ENCODE measurements at regions not wholly inside any gene's neighbourhood (a gene's known extent, or its start where the extent isn't known, plus 50 kb on each side); places are given as distances from the start of the nearest gene placed in this dataset.

- H3K4me3 ChIP-seq, result no peak overlapping the region
- intact Hi-C loops (cut with DNase I; ENCODE audit: low total_unique reads), result no loop called here
- WGBS, 5 donors, result 75 to 85% (median 82%) methylated on average over 4 of the region's 4 CpGs
Observed at GRCh38 chr16:61390965-61391637, 645.1 kb downstream of the CDH8 start.

GRCh38 chr16:61385392-61386071 lies 650.7 kb downstream of the CDH8 start:
- H3K36me3 ChIP-seq, result no peaks in the 10 kb centered on the region
- no peaks in the 10 kb centered on the region for H3K9me3 ChIP-seq
- no peak overlapping the region for H3K27ac ChIP-seq
- no peaks in the 10 kb centered on the region for H3K4me1 ChIP-seq
- no peaks in the 10 kb centered on the region for H3K27me3 ChIP-seq
- intact Hi-C loops (cut with DNase I; ENCODE audit: low total_unique reads), result no loop called here
- H3K4me3 ChIP-seq, result no peak overlapping the region
- TF ChIP-seq POLR2AphosphoS5 (IDR thresholded peaks at IDR 0.05) (no peak), POLR2A (IDR thresholded peaks at IDR 0.05) (no peak), EP300 (IDR thresholded peaks at IDR 0.05) (no peak)
- DNase-seq, result no peak
- 65 to 83% (median 80%) methylated on average over 12 of the region's 12 CpGs for WGBS, 5 donors

More at GRCh38 chr16:61390965-61391637, 645.1 kb downstream of the CDH8 start:
- DNase-seq, result no peak
- Histone ChIP-seq H3K27me3 (no peaks in the 10 kb centered on the region), H3K4me1 (no peaks in the 10 kb centered on the region), H3K36me3 (no peaks in the 10 kb centered on the region), H3K9me3 (no peaks in the 10 kb centered on the region), H3K27ac (no peak overlapping the region)
- TF ChIP-seq EP300 (IDR thresholded peaks at IDR 0.05) (no peak), CTCF (IDR thresholded peaks at IDR 0.05) (no peak), POLR2A (IDR thresholded peaks at IDR 0.05) (no peak), POLR2AphosphoS5 (IDR thresholded peaks at IDR 0.05) (no peak)

GRCh38 chr16:61382435-61382834 lies 653.8 kb downstream of the CDH8 start:
- H3K4me3 ChIP-seq, result no peak overlapping the region
- peaks cover 0 to 4% (median 0%) of the 10 kb centered on the region in 4 donors for H3K9me3 ChIP-seq
- H3K4me1 ChIP-seq, result no peaks in the 10 kb centered on the region
- H3K36me3 ChIP-seq, result no peaks in the 10 kb centered on the region
- intact Hi-C loops (cut with DNase I; ENCODE audit: low total_unique reads), result no loop called here
- no peak for DNase-seq
- H3K27me3 ChIP-seq, result no peaks in the 10 kb centered on the region
- TF ChIP-seq EP300 (IDR thresholded peaks at IDR 0.05) (no peak), POLR2AphosphoS5 (IDR thresholded peaks at IDR 0.05) (no peak), POLR2A (IDR thresholded peaks at IDR 0.05) (no peak), CTCF (IDR thresholded peaks at IDR 0.05) (no peak)
- no peak overlapping the region for H3K27ac ChIP-seq

- H3K27ac ChIP-seq, result no peak overlapping the region
- no peaks in the 10 kb centered on the region for H3K27me3 ChIP-seq
- H3K4me1 ChIP-seq, result no peaks in the 10 kb centered on the region
- 69 to 88% (median 81%) methylated on average over 2 of the region's 2 CpGs for WGBS, 5 donors
- DNase-seq, result no peak
- H3K36me3 ChIP-seq, result no peaks in the 10 kb centered on the region
- H3K4me3 ChIP-seq, result no peak overlapping the region
- peaks cover 0 to 4% (median 0%) of the 10 kb centered on the region in 4 donors for H3K9me3 ChIP-seq
- intact Hi-C loops (cut with DNase I; ENCODE audit: low total_unique reads), result no loop called here
- no peak for TF ChIP-seq POLR2A (IDR thresholded peaks at IDR 0.05)
- no peak for TF ChIP-seq CTCF (IDR thresholded peaks at IDR 0.05)
- no peak for TF ChIP-seq POLR2AphosphoS5 (IDR thresholded peaks at IDR 0.05)
- TF ChIP-seq EP300 (IDR thresholded peaks at IDR 0.05), result no peak
Observed at GRCh38 chr16:61379311-61379710, 656.9 kb downstream of the CDH8 start.

GRCh38 chr16:61374071-61374470 lies 662.2 kb downstream of the CDH8 start:
- no peaks in the 10 kb centered on the region for H3K4me1 ChIP-seq
- H3K27me3 ChIP-seq, result no peaks in the 10 kb centered on the region
- intact Hi-C loops (cut with DNase I; ENCODE audit: low total_unique reads), result no loop called here
- no peak for DNase-seq
- no peak overlapping the region for H3K4me3 ChIP-seq
- H3K27ac ChIP-seq, result no peak overlapping the region
- TF ChIP-seq POLR2AphosphoS5 (IDR thresholded peaks at IDR 0.05) (no peak), POLR2A (IDR thresholded peaks at IDR 0.05) (no peak), CTCF (IDR thresholded peaks at IDR 0.05) (no peak), EP300 (IDR thresholded peaks at IDR 0.05) (no peak)
- no peaks in the 10 kb centered on the region for H3K36me3 ChIP-seq
- H3K9me3 ChIP-seq, result no peaks in the 10 kb centered on the region

Measured in stomach (tissue), 8 donors.